CD4-positive, alpha-beta T cell treated with Interleukin-2 at 100 ng/mL for 4 hours (primary cell): ENCODE measurements at regions not wholly inside any gene's neighbourhood (a gene's known extent, or its start where the extent isn't known, plus 50 kb on each side); places are given as distances from the start of the nearest gene placed in this dataset.

Experiments
- DNase-seq: peaks from one replicate; pipeline ENCODE4 v3.0.0-alpha.2; 2020; ENCODE audit warnings: low spot score

DNA sequence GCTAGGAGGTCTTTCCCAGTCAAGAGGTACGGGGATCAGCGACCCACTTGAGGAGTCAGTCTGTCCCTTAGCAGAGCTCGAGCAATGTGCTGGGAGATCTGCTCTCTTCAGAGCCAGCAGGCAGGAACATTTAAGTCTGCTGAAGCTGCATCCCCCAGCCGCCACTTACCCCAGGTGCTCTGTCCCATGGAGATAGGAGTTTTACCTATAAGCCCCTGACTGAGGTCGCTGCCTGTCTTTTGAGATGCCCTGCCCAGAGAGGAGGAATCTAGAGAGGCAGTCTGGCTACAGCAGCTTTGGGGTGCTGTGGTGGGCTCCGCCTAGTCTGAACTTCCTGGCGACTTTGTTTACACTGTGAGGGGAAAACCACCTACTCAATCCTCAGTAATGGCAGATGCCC lies 874.9 kb upstream of the FLRT2 start:
- no peak for DNase-seq

DNA sequence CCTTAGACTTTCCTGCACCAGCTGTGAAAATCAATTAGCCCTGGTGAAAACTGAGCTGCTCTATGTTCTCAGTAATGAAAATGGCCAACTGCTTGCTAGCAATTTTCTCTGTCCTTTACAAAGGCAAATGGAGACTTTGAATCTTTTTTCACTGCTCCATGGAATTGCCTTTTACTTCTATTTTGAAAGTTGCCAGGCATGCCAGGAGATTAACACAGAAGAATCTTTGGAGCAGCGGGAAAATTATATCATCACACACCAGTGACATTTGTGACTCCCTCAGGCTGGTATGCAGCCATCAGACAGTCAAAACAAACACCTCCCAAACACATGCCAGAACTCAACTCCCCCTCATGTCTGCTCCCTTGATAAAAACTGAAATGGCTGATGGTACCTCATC lies 872.0 kb upstream of the FLRT2 start:
- DNase-seq = no peak

DNA sequence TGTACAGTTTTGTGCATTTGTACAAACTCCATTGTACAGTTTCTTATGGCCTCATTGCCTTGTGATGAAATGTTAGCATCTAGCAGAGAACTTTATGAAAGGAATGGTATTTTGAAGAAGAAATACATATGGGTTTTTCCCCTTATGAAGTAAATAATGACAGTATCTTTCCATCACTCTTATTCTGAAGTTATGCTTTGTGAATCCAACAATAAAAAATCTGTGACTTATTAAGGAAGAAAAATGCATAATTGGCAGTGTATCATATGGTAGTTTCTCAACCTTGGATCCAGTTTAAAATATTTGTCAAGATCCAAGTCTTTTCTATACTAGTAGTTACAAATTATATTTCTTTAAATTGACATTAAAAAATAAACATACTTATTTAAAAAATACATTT lies 859.1 kb upstream of the FLRT2 start:
- DNase-seq = no peak

DNA sequence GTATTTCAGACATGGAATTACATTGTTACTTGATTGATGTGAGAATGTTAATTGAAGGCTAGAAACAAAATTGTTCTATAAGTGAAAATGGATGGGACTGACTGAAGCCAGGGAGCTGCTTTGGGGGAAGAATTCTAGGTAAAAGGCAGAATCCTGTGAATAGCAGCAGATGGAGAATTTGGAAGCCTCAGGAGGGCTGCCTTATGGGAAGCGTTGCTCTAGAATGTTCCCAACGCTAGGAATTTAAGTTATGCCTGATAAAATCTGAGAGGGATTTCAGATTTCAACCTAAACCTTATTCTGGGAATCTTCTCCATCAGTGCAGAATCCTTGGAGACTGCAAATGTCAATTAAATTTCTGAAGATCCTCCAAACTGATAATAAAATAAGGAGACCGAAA lies 858.2 kb upstream of the FLRT2 start:
- DNase-seq = no peak

DNA sequence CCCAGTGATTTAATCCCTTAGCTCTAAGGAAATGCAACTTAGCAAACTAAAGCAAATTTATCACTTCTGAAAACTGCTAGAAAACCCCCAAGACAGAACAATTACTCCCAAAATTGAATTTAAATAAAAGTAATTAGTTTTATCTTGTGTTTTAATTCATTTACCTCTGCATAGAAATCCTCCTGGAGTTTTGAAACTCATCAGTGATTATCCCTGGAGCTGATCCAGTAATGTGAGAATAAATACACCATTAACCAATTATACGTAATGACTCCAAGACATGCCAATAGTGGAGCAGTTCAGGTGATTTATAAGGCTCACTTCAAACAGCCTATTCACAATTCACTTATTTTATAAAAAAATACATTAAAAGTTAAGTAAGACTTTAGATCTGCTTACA lies 855.3 kb upstream of the FLRT2 start:
- DNase-seq = no peak

DNA sequence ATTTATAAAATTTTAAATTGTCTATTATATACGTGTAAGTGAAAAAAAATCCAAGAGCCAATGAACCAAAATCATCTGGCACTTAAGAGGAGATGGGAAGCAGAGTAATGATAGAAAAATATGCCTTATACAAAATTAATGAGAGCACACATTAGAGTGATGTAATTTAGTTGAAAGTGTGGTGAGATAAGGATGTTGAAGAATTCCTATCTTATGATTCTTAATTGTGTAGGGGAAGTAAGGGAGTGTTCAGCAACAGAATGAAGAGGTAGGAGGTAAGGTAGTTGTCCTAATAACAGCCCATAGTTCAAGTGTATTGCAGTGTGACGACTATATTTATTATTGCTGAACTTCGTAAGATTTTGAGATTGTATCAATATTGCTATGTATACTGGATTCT lies 843.4 kb upstream of the FLRT2 start:
- DNase-seq = no peak

DNA sequence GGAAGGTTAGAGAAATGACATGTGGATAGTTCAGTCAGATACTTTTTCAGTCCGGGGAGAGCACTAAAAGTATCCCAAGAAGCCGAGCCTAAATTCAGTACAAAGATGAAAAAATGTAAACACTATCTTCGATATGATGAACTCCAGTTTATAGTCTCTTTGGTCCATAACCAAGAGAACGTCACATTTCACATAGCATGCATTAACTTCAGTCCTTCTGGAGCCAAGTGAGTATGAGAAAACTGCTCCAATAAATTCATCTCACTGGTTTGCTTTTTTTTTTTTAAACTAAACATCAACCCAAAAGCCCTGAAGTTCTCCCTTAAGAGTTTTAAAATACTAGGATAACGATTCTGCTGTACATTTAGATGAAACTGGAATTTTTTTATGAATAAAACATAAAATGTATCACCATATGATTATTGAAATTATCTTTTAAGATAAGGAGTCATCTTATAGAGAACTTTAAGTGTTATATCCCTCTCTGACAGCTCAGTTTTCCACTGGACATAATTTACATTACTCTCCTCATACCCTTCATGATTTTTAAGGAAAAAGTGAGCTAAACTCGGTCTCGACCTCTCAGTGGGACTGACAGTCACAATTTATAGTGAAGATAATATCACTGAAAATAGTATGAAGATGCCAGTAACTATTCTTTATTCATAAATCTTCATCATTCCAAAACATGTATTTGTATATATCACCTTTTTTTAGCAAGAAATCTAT lies 841.5 kb upstream of the FLRT2 start:
- no peak for DNase-seq

DNA sequence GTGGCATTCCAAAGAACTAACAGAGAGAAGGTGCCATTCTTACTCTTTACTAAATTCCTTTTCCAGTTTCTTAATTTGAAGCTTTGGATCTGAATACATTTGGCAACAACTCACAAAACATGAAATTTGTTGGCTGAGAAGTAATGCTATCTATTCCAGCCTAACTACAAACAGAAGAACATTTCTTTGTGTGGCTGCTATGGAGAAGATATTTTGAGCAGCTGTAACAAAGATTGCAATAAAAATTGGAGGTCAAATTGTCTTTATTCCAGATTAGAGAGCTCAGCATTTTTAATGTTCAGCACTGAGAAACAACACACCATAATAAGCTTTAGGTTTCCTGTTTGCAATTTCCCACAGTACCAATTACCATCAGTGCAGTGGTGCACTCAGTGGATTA lies 835.8 kb upstream of the FLRT2 start:
- DNase-seq = no peak

DNA sequence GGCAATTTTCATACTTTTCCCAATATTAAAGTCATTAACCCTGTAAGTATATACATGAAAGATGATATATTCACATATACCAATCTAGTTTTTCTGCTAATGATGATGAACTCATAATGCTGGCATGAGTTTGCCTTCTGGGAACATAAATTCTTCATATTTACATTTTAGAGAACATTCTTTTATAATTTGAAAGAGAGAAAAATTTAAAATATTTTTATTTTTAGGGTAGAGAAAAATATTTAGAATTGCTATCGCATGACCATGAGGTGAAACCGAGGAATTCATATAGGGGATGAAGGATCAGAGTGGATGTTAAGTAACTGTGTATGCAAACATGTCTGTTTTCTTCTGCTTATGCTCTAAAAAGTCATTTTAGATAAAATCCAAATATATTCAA lies 825.3 kb upstream of the FLRT2 start:
- no peak for DNase-seq

DNA sequence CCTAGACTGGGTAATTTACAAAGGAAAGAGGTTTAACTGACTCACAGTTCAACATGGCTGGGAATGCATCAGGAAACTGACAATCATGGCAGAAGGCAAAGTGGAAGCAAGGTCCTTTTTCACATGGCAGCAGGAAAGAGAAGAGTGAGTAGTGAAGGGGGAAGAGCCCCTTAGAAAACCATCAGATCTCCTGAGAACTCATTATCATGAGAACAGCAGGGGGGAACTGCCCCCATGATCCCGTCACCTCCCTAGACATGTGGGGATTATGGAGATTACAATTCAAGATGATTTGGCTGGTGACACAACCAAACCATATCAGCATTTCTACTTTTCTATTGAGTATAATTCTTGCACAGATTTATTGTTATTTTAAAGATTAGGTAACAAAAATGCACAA lies 822.1 kb upstream of the FLRT2 start:
- no peak for DNase-seq

DNA sequence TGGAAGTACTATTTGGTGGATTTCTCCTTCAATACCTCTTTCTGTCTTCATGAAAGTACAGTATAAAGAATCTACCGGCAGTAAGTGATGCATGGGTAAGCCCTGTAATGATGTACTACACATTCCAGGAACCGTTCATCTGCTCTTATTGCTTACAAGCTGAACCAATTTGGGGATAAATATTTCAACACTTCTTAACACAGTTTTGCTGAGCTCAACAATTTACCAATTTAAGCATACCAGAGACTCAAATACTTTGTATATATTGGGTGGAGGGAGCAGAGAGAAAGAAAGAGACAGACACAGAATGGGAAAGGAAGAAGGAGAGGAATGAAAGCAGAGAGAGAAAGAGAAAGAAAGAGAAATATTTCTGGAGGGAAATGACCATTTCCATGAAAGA lies 821.1 kb upstream of the FLRT2 start:
- no peak for DNase-seq

DNA sequence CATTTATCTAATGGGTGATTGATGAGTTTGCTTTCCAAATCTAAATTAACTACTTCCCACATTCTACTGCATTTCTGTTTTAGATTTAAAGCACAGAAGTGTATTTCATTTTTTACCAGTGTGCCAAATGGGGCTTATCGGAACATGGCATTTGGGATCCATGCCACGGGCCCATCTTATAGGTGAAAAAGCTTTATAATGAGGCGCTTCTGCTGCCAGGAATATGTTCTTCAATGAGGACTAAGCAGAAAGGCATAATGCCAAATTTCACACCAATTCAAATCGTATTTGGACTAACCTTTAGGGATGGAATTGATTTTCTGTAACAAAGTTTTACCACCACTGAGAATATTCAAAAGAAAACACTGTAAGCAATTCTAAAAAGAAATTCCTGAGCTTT lies 803.5 kb upstream of the FLRT2 start:
- DNase-seq = no peak

DNA sequence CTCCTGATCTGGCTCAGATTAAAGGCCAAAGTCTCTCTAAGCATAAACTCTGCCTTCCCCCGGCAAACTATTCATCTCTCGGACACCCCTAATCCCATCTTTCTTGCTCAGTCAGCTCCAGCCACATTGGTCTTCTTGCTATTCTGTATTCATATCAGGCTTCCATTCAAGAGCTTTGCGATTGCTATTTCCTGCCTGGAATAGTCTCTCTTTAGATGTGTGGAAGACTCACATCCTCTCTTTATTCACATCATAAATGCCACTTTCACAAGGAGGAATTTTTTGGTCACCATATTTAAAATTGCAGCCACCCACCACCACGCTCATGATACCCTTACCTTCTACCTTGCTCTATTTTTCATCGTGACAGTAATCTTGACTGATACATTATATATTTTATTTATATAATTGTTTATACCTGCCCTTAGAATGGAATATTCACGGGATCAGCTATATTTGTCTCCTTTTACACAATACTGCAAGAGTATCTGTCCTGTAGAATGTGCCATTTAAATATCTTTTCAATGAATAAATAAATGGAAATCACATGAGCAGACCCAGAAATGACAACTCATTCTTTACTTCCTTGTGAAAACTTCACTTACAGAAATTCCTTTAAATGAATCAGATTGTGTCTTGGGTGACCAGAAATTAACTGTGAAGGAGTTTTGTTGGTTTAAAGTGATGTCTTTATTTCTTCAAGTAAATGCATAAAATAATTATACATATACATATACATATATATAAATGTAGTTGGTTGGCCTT lies 780.6 kb upstream of the FLRT2 start:
- no peak for DNase-seq

DNA sequence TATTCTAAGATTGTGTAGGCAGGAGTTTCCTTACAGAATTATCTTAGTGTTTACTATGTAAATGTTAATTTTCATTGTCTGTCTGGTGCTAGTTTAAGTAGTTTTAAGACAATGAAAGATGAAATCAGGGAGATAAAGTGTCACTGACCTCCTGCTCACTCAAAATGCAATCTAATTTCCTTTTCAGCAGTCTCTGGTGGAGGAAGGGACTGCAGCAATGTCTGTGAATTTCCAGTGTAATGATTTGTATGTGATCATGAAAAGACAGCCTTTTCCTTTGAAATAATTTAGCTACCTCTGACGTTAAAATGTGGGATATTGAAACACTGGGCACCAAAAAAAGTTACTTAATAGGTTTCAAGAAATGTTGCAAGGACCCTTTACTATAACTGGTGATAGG lies 779.7 kb upstream of the FLRT2 start:
- no peak for DNase-seq

DNA sequence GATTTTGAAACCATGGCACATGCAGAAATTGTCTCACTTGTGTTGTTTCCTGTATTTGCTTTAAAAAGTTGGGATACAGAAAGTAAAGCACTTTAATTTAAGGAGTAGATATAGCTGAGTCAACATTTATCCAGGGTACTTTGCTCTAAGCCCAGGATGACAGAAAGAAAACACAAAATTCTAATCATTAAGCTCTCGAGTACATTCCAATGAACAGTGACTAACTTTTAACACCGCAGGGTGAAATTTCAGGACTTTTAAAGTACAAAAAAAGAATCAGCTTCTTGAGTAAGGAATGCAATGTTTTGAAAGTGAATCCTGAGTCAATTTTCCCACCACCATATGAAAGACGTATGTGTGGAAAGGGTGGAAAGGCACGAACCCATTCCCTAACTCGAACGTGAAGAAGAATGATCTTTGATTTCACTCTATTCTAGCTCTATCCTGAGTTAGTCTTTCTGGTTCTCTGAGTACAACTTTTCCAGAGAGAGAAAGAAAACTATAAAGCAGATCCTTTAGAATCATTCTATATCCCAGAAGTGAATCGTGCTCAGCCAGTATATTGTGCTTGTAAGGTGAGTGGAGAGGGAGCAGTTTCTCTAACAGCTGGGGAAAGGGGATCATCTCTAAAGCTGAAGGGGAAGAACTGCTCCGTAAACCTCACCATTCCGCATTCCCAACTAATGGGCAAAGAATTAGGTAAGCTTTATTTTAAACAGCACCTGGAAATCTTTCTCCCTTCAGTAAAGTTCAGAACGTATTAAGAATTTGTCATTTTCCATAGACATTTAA lies 779.0 kb upstream of the FLRT2 start:
- no peak for DNase-seq

DNA sequence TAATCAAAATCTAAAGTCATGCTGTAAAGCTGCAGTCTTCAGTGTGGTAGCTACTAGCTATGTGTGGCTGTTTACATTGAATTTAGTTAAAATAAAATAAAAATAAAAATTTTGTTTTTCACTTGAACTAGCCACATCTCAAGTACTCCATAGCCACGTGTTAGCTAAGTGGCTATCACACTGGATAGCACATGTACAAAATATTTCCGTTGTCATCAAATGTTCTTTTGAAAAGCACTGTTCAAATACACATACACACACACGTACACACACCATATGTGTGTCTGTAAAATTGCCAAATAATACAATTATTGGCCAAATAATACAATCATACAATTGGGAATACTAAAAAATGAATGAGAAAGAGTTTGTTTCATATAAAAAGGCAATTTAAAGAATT lies 778.2 kb upstream of the FLRT2 start:
- no peak for DNase-seq

DNA sequence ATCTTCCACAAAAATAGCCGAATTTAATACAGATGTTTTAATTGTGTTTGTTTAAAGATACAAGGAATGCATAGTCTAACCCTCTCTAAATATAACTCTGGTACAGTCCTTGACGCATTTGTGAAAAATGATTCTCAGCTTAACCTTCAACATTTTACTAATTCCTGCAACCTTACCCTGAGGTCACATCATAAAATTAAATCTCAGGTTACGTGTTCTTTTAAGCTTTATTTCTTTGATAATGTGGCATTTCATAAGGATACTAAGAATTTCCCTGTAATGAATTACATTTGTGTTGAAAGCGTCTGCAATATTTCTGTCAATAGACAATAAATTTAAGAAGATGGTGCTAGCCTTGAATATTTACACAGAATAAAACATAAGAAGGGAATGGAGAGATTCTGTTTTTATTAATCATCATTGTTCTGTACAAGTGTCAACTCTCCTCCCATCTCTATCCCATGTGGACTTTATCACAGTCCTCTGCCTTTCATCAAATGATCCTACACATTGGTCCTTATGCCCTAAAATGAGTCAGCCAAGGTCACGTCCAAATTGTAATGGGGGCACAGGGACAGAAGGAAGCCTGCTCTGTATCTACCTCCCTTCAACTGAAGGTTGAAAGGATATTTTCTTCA lies 769.3 kb upstream of the FLRT2 start:
- no peak for DNase-seq

DNA sequence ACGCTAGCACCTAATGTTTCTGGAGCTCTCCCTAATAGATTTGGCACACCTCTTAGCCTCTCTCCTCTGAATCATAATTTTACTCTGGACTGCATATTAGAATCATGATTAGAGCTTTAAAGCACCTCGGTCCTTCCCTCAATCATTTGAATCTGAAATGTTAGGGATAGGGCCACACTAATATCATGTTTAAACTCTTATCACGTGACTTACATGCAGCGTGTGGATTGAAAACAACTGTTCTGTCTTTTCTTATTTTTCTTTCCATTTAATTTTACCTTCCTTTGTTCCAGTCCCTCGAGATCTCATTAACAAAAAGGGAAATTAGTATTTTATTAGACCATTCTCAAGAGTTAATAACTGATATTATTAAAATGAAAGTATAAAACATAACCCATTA lies 762.5 kb upstream of the FLRT2 start:
- no peak for DNase-seq

DNA sequence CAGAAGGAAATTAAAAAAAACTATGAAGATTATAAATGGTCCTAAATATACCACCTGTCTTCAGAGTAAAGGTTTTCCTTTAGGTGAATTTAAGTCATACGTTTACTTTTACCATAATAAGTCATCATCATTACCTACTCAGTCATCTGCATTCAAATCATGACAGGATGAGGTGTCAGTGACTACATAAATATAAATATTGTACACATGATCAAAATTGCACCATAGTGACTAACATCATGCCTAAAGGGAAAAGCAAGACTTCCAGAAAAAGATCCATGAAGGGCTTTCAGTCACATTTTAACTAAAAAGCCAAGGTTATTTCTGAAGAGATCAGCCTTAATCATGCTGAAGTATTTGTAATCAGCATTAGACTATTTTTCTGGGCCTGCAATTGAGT lies 759.9 kb upstream of the FLRT2 start:
- no peak for DNase-seq

DNA sequence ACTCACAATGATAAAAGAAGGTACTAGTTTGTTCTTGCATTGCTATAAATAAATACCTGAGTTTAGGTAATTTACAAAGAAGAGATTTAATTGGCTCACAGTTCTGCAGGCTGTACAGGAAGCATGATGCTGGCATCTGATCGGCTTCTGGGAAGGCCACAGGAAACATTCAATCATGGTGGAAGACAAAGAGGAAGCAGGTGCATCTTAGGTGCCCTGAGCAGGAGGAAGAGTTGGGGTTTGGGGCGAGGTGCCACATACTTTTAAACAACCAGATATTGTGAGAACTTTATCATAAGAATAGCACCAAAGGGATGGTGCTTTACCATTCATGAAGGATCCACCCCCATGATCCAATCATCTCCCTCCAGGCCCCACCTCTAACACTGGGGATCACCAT lies 752.6 kb upstream of the FLRT2 start:
- no peak for DNase-seq

DNA sequence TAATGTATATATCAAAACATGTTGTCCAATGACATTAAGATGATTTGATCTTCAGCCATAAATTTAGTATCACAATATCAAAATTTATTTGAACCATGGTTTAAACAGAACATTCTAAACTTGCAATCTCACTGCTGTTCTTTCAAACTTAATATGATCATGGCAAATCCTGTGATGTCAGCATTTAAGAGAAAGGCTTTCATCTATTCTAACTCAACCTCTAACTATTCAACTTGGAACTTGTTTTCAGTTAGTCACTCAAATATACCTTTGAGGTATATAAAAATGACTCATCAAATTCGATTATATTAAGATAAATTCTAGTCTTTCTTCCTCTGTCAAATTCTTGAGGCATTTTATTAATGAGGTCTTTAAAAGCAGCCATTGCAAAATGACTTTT lies 747.0 kb upstream of the FLRT2 start:
- DNase-seq = no peak

DNA sequence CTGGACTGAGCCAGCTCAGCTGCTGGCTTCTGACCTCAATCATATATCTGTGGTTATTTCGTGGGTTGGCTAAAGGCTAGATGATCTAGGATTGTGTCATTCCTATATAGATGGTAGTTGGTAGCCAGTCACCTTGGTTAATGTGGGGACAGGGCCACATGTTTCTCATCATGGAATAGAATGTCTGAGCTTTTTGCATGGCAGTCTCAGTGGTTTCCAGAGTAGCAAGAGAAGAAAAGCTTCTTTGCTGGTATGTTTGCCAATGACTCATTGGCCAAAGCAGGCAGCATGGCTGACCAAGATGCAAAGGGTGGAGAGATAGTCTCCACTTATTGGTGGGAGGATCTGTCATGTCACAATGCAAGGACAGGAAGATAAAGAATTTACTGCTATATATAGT lies 746.4 kb upstream of the FLRT2 start:
- DNase-seq = no peak

DNA sequence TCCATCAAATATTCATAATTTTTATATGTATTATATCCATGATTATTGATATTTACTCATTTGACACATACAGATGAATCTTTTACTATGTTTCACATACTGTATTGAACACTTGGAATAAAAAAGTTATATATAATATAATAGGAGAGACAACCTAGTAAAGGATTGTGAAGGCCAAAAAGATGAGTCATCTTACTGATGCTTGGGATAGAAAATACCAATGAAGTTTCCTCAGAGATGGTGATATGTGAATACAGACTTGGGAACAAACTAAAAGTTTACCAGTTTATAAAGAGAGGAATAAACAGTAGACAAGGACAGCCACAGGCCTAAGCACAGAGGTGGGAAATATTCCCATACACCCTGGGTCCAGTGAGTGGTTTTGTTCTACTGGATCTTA lies 743.9 kb upstream of the FLRT2 start:
- no peak for DNase-seq
